Islet precursor cell (in vitro differentiated cells): ENCODE measurements at regions not wholly inside any gene's neighbourhood (a gene's known extent, or its start where the extent isn't known, plus 50 kb on each side); places are given as distances from the start of the nearest gene placed in this dataset.
A peak's percentile ranks its signal among the peaks of the same experiment; 100 is the strongest.

ENCODE experiments used
- DNase-seq: peaks from one replicate; pipeline ENCODE4 v3.0.0-alpha.2; 2018

DNA sequence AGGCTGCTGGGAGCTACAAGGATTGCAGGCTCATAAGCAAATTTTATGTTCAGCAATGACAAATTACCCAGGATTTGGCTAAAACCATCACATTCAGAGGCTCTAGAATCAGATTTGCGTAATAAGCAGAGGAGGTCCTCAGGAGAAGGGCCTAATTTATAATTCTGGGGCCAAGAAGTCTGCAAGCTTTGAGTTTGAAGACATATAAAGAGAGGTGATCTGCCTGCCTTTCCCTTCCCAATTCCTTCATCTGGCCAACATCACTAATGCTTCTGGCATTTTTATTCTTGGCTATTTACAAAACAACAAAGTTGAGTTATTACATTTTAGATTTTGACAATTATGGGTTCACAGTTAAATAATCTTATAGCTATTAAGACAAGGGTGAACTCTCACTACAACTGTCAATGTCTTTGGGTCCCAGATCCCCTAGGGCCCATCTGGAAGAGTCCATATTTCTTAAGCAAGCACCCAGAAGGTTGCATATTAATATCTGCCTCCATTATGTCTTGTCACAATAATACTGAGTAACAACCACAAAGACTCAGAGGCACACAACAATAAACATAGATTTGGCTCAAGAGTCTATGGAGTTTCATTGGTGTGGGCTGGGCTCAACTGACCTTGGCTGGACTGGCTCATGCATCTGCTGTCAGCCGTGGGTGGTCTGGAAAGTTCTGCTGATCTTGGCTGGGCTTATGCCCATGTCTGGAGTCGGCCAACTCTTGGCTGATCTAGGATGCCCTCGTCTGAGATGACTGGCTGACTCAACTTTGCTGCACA is 67.2 kb upstream of the CD82 start:
- DNase-seq: no peak

DNA sequence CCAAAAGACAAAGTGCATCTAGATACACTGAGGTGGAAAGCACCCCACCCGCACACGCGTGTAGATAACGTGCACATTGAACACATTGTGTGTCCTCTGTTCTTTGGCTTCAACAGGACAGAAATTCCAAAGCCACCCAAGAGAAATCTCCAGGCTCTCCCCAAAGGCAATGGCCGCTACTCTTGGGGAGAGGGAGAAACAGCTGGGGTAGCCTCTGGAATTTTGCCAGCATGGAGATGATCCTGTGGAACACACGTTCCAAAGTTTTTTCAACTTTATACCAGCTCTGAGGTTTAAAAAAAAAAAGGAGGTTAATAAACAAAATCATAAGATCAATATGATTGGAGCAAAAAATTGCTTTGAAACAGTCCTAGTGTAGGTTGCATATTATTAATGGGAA is 63.0 kb upstream of the CD82 start:
- DNase-seq: no peak

DNA sequence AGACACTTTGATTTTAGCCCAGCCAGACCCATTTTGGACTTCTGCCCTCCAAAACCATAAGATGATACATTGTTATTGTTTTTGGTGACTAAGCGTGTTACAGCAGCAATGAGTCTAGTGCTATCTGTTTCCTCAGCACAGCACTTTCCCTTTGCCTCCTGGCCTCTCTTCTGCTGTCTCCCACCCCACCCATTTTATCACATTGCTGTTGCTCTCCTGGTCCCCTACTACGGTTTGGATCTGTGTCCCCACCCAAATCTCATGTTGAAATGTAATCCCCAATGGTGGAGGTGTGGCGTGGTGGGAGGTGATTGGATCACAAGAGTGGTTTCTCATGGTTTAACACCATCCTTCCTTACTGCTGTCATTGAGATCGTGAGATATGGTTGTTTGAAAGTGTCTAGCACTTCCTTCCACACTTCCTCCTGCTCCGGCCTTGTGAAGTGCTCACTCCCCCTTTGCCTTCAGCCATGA is 59.8 kb upstream of the CD82 start:
- no peak for DNase-seq

DNA sequence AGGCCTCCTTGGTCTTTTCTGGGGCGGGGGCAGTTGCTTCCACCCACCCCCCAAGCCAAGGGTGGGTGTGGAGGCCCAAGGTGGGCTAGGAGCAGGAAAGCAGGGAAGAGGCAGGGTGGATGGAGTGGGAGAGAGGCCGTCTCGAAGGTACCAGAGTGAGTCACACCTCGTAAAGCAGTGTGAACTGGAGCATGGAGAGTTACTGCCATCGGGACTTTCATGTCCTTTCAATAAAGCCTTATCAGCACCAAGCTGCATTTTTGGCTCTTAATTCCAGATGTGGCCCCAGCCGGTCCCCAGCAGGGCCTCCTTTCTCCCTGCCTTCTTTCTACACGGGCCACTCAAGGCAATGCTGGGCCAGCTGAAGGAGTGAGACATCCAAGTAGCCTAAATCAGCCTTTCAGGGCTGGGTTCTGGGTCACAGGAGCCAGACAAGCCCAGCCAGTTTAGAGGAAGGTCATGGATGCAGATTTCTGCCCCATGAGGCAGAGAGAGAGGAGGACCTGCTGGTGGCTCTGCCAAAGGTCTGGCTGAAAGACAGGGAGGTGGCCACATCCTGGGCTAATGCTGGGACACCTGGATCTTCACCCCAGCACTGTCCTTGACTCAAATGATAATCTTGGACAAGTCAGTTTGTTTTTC is 59.0 kb upstream of the CD82 start:
- DNase-seq: peak; percentile 75

DNA sequence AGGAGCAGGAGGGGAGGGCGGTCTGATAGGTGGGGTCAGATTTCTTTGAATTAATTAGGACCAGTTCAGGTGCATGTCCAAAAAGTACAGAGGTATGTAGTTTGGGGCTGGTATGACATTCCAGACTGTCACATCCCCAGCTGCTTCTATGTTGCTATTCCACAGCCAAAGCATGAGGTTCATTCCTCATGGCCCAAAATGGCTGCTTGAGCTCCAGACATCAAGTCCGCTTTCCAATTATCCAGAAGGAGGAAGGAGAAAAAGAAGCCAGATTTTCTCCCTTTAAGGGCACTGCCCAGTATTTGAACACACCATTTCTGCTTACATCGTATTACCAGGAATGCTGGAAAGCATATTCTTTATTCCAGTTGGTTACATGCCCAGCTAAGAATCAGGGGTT is 58.0 kb upstream of the CD82 start:
- DNase-seq: no peak

DNA sequence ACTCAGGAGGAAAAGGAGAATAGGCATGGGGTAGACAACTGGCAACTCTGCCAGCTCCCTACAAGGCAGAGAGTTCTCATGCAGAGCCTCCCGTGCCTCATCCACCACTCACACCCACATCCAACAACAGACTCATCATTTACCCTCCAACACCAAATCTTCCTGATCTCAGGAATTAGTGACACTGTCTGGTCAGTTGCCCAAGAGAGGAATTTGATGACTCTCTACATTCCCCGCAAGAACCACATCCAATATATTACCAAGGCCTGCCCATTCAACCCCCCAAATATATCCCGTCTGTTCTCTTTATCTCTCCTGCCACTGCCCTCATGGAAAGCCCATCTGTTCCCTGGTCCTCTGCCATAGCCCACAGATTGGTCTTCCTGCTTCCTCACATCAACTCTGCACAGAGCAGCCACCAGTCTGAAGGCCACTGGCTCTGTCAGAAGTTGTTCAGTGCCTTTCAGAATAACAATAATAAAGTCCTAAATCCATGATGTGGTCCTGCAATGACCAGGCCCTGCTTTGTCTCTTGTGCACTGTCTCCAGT is 57.5 kb upstream of the CD82 start:
- DNase-seq: no peak

DNA sequence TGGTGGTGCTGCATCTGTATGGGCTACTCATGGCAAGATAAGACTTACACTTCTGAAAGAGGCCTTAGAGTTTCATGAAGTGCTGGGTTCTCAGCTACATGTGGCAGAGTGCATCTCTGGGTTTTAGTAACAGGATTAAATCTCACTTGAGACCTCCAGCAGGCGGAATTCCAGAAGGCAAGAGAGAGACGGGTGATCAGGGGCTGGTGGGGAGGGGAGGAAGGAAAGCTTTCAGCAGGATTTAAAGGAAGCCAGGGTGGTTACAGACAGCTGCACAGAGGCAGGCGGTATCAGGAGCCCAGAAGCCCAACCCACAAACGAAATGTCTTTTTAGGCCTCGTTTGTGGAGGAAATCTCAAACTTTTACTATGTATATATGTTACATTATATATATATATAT is 56.2 kb upstream of the CD82 start:
- peak; percentile 63 for DNase-seq

DNA sequence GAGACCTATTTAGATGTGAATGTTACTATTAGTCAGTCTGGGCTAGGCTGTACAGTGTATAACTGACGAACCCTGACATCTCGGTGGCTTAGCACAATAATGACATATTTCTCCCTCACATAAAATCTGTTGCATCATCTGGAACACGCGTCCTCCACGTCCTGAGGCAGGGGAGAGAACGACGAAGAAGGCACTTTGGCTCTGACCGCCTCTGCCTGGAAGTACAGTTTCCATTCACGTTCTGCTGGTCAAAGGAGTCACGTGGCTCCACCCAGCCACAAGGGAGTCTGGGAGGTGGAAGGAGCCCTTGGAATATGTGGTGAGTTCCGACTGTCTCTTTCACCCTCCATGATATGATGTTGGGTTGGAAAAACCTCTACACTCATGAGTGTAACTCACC is 55.1 kb upstream of the CD82 start:
- DNase-seq: no peak

DNA sequence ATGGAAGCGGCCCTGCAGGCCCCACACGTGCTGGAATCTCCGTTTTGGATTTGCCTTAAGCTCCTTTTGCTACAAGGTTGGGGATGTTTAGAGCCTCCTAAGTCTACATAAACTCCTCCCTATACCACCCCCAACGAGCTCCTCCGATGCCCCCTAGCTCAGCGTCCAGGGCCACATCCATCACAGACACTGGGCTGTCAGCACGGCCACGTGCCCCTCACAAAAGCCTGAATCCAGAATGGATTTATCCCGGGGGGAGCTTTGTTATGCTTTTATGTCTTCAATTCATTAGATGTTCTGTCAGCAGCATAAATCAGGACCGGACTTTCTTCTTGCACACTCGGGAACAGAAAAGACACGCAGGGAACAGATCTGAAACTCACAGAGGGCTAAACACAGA is 52.6 kb upstream of the CD82 start:
- no peak for DNase-seq

DNA sequence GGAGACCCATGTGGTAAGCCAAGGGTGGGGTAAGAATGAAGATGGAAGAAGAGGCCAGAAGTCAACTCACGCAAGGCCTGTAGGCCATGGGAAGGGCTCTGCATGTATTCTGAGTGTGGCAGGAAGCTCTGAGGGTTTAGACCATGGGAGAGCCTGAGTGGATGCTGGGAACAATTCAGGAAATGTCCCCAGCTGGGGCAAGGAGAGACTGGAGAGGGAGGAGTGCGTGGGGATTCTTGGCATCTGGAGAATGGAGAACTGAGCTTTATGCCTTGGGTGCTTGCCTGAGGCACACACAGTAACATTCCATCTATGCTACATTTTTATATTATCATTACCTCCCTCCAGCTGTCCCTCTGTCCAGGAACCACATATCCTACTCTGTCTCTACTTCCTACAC is 50.4 kb upstream of the CD82 start:
- no peak for DNase-seq
